ENCODE measurements at regions not wholly inside any gene's neighbourhood (a gene's known extent, or its start where the extent isn't known, plus 50 kb on each side); places are given as distances from the start of the nearest gene placed in this dataset.

GRCh38 chr10:31723106-31723750 lies 205.4 kb downstream of the ARHGAP12 start:
- TF ChIP-seq EZH2 (IDR thresholded peaks at IDR 0.05), result no peak
- no peak for TF ChIP-seq CTCF (IDR thresholded peaks at IDR 0.05)
